NCI-H187 (cell line): ENCODE measurements at regions not wholly inside any gene's neighbourhood (a gene's known extent, or its start where the extent isn't known, plus 50 kb on each side); places are given as distances from the start of the nearest gene placed in this dataset.
"Not testable (repeated sequence)": the region's sequence is repeated elsewhere in the genome, so short reads cannot be mapped to it uniquely, and the experiment has no call there.

Experiments
- DNase-seq, 2 experiments: peaks; one replicate each; lab custom pipeline; 2025; lab: John Stamatoyannopoulos, UW

DNA sequence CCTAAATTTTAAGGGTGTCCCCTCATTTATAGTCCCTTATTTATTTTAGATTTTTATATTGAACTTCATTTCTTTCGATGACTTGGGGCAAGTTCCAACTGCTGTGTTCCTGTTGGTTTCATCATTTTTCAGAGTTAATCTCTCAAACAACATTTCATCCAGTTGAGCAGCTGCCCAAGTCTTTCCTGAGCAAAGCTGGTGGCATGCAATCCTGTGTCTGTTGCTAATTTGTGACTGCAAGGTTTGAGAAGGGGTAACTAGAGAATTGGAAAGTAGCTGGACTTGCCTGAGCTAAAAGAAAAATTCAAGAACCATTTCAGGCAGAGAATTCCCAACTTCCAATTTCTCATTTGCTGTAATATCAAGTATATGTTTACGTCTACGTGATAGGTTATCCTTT is 881.5 kb upstream of the SLC35B3 start:
- no peak for DNase-seq

DNA sequence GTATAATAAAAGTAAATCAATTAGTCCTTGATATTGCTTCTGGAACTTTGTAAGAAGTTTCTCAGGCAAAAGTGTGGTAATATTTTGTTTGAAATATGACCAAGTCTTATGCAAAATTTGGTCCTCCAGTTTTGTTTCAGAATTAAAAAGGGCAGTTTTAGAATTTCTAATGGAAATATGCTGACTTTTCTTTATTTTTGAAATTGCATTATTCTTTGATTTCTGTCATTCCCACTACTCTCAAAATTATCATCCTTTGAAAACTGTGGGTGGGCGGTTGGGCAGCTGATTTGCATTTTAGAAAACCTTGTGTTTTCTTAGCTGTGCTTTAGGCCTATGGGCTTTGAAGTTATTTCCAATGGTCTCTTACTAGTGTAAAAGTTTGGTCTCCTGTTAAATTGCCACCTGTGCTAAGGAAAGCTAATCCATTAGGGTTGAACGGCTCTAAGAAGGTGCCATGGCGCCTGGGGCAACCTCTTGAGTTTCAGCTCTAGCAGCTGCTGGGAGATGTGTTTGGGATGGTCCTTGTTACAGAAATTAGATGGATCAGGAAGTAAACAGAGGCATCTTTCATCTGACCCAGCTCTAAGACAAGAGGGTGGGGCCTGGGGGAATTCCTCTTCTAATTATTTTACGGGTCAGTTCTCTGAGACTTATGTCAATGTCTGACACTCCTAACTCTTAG is 880.8 kb upstream of the SLC35B3 start:
- DNase-seq, result no peak

DNA sequence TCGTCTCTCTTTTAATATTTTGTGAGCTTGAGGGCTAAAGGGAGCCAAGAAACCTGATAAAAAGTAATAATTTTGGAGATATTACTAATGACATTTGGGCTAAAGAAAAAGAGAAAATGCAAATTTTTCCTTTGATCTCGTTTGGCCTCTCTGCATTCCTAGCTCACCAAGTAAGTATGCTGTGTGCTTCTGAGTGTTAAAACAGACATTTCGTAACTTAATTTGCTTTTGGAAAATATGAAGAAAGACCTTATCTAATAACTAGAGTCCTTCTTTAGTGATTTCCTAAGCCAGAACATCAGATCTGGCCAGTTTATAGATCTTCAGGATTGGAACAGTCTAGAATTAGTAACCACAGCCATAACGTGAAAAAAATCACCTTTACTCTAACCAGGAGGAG is 872.9 kb upstream of the SLC35B3 start:
- DNase-seq, result no peak

- no peak for DNase-seq
Observed at GRCh38 chr6:9307786-9308185, 872.4 kb upstream of the SLC35B3 start.

DNA sequence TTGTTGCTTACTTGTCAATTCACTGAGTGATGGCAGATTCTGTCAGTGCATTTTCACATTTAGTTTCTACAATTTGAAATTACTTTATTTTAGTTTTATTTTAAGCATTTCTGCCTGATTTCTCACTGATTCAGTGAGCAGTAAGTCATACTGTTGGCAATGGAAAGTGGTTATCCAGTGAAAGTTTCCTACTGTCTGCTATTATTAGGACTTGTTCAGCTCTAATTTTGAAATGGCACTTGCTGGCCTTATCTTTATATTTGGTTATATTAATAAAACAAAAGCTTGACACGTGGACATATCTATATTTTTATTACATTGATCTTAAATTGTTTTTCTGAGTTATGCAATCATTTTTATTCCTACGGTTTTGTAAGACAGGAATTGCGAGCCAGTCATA is 871.8 kb upstream of the SLC35B3 start:
- DNase-seq, result no peak

DNA sequence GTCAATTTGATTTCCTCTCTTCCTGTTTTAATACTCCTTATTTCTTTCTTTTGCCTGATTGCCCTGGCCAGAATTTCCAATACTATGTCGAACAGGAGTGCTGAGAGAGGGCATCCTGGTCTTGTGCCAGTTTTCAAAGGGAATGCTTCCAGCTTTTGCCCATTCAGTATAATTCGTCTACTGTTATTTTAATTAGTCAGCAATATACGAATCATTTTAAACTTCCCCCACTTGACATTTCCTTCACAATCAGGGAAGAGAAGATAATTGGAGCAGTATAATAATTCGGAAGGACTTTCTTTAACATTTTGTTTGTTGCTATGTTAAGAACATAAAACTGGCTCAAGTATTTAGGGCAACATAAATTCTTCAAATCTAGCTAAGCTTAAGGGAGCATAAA is 860.3 kb upstream of the SLC35B3 start:
- DNase-seq, result no peak

- no peak for DNase-seq
Observed at GRCh38 chr6:9292975-9293374, 857.6 kb upstream of the SLC35B3 start.

DNA sequence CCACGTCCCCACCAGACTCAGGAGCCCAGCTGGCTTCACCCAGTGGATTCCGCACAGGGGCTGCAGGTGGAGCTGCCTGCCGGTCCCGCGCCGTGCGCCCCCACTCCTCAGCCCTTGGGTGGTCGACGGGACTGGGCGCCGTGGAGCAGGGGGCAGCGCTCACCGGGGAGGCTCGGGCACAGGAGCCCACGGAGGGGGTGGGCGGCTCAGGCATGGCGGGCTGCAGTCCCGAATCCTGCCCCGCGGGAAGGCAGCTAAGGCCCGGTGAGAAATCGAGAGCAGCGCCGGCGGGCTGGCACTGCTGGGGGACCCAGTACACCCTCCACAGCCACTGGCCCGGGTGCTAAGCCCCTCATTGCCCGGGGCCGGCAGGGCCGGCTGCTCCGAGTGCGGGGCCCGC is 855.0 kb upstream of the SLC35B3 start:
- DNase-seq, result not testable (repeated sequence)

GRCh38 chr6:9272671-9273070 is 837.3 kb upstream of the SLC35B3 start:
- DNase-seq, result no peak

GRCh38 chr6:9266741-9267140 is 831.4 kb upstream of the SLC35B3 start:
- no peak for DNase-seq

DNA sequence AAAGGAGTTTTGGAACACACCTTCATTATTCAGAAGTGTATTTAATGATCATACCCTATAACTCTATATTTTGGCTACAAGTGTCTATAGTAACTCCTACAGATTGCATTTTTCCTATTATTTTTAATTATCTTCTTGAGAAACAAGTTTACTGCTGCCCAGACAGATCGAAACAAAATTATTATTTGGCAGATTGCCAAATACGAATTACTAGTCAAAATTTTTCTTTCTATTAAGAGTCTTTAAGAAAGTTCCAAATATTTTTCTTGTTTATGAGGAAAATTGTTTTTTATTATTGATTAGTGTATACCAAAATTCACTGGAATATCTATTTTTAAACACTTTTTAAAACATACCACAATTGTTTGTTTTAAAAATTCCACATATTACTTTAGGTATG is 821.9 kb upstream of the SLC35B3 start:
- DNase-seq, result no peak

- no peak for DNase-seq
Observed at GRCh38 chr6:9254251-9254650, 818.9 kb upstream of the SLC35B3 start.

GRCh38 chr6:9252799-9253198 is 817.5 kb upstream of the SLC35B3 start:
- no peak for DNase-seq

- DNase-seq, result peak in 1 of 2 experiments; percentile 35
Observed at GRCh38 chr6:9250852-9251251, 815.5 kb upstream of the SLC35B3 start.

DNA sequence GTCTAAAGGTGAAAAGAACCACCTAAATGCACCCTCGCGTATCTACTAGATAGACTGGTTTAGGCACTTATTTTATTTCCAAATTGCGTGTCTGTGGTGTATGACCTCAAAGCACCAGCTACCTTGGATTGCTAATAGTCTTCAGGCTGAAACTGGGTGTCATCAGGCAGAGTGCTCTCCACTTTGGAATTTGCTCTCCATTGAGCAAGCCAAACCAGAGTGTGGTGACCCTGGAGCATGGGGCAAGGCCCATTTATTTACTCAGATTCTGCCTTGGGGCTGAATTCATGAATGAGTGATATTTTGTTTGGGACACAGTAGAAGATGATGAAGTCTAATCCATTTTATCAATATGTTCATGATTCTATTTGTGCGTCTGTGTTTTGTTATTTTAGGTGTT is 812.8 kb upstream of the SLC35B3 start:
- DNase-seq, result no peak

DNA sequence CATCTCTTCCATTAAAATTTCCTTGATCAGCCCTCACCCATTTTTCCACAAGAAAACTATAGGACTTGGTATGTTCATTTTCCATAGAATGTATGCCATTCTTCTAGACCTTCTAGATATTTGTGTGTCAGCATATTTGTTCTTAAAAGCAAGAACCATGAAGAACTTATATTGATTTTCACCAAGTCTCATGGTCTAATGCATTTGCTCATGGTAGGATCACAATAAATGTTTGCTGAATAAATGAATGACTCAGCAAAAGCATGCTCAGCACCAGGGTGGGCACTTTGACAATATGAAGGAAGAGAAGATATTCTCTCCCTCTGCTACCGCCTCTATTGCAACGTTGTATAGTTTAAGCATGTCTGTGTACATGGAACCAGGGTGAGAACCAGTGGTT is 805.5 kb upstream of the SLC35B3 start:
- no peak for DNase-seq

GRCh38 chr6:9236443-9236842 is 801.1 kb upstream of the SLC35B3 start:
- no peak for DNase-seq

DNA sequence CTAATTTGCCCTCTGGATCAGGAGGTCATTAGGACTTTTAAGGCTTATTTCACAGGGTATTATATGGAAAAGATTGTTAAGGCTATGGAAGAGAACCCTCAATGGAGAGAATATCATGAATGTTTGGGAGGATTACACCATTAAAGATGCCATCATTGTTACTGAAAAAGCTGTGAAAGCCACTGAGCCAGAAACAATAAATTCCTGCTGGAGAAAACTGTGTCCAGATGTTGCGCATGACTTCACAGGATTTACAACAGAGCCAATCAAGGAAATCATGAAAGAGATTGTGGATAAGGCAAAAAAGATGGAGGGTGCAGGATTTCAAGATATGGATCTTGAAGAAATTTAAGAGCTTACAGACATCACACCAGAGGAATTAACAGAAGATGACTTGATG is 798.3 kb upstream of the SLC35B3 start:
- no peak for DNase-seq

GRCh38 chr6:9233226-9233625 is 797.9 kb upstream of the SLC35B3 start:
- no peak for DNase-seq

GRCh38 chr6:9225441-9225871 is 790.1 kb upstream of the SLC35B3 start:
- no peak for DNase-seq

GRCh38 chr6:9224539-9224938 is 789.2 kb upstream of the SLC35B3 start:
- no peak for DNase-seq

DNA sequence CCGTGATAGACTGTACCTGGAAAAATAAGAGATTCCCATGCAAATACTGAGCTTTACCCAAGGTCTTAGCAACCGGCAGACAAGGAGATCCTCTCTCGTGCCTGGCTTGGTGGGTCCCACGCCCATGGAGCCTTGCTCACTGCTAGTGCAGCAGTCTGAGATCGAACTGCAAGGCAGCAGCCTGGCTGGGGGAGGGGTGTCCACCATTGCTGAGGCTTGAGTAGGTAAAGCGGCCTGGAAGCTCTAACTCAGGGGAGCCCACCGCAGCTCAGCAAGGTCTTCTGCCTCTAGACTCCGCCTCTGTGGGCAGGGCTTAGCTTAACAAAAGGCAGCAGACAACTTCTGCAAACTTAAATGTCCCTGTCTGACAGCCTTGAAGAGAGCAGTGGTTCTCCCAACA is 778.4 kb upstream of the SLC35B3 start:
- DNase-seq, result not testable (repeated sequence)

DNA sequence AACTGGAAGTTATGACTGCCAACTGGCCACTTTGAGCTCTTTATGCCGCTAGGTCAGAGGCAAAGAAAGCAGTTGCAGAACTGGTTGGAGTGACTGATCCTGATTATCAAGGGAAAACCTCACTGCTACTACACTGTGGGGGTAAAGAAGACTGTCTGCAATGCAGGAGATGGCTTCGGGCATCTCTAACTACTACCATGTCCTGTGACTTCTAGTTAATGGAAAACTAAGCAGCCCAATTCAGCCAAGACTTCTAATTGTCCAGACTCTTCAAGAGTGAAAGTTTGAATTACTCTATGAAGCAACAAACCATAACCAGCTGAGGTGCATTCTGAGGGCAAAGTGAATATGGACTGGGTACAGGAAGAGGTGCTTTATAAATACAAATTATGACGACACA is 773.6 kb upstream of the SLC35B3 start:
- no peak for DNase-seq

GRCh38 chr6:9205645-9206044 is 770.3 kb upstream of the SLC35B3 start:
- DNase-seq, result no peak

DNA sequence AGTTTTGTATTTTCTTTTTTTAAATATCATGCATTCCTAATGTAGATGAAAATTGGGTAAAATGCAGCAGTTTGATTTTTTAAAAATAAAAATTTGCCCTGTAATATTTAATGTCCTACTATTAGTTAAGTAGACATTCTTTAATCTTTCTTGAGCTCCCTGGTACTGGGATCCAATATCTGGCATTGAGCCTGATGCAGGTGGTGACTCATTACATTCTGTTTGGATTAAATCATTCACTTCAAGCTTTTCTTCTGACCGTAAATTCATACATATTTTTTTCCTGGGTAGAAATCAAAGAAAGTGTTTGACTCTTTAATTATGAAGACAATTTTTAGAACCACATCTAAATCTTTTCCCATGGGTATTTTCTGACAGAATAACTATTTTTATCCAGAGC is 768.8 kb upstream of the SLC35B3 start:
- no peak for DNase-seq
